ENCODE measurements at regions not wholly inside any gene's neighbourhood (a gene's known extent, or its start where the extent isn't known, plus 50 kb on each side); places are given as distances from the start of the nearest gene placed in this dataset.

DNA sequence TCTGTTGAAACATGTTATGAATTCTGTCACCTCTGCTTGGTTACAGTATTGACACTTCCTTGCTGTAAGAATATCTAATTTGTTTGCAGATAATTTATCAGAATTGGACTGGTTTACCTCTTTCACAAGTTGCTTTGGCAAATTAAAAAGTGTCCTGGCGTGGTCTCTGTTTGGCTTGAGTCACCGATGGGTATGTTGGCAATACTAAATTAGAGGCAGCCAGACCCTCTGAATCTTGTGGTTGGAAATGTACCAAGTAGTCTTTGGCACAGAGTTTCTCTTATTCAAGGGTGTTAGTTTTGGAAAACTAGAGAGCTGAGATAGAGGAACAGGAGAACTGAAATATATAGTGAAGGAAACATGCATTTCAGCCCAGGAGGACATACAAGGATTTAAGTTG, 521.1 kb upstream of the MGAT4C start:
- no peaks in the 10 kb centered on the region for H4K20me1 ChIP-seq (ENCODE audit: insufficient read depth)
- no peaks in the 10 kb centered on the region for H3K36me3 ChIP-seq (ENCODE audit: insufficient read depth)
- no peak overlapping the region for H3K4me3 ChIP-seq (IDR thresholded peaks at IDR 0.05; ENCODE audit: insufficient read depth, low read depth, low read length)
- no peaks in the 10 kb centered on the region for H3K27me3 ChIP-seq (ENCODE audit: insufficient read depth, low read depth)
- no peak overlapping the region for H3K9ac ChIP-seq
- H3K4me1 ChIP-seq (ENCODE audit: low read depth, poor library complexity, severe bottlenecking), result no peaks in the 10 kb centered on the region
- no peak overlapping the region for H3K4me2 ChIP-seq
- TF ChIP-seq, protein P1, sequence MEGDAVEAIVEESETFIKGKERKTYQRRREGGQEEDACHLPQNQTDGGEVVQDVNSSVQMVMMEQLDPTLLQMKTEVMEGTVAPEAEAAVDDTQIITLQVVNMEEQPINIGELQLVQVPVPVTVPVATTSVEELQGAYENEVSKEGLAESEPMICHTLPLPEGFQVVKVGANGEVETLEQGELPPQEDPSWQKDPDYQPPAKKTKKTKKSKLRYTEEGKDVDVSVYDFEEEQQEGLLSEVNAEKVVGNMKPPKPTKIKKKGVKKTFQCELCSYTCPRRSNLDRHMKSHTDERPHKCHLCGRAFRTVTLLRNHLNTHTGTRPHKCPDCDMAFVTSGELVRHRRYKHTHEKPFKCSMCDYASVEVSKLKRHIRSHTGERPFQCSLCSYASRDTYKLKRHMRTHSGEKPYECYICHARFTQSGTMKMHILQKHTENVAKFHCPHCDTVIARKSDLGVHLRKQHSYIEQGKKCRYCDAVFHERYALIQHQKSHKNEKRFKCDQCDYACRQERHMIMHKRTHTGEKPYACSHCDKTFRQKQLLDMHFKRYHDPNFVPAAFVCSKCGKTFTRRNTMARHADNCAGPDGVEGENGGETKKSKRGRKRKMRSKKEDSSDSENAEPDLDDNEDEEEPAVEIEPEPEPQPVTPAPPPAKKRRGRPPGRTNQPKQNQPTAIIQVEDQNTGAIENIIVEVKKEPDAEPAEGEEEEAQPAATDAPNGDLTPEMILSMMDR (conservative IDR thresholded peaks at IDR 0.05; ENCODE audit: low read depth, low read length), result no peak
- H2AFZ ChIP-seq (ENCODE audit: low read depth), result no peak overlapping the region
- H3K79me2 ChIP-seq (ENCODE audit: insufficient read depth, low read depth), result no peaks in the 10 kb centered on the region
- no peak overlapping the region for H3K27ac ChIP-seq

DNA sequence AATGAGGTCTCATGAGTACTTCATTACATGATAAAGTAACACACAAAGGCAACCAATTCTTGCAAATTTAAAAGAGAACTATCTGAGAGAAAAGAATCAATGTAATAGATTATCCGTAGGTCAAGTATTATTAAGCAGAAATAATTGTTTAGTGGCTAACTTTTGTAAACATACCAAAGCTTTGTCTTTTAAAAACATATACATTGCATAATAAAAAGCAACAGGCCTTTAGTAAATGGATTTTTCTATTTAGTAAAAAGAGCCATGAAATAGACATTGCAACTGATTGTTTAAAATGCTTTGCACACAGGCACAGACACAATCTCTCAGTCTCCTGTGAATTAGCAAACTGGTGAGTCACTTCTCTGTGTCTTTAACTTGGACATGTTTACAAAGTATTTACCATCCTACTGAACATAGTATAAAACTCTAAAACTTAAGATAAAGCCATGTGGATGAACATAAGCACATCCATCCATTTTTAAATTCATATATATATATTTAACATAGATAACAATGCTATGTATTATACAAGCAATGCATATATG, 518.7 kb upstream of the MGAT4C start:
- TF ChIP-seq, protein P1 (conservative IDR thresholded peaks at IDR 0.05; ENCODE audit: low read depth, low read length), result no peak
- H4K20me1 ChIP-seq (ENCODE audit: insufficient read depth), result no peaks in the 10 kb centered on the region
- H3K27ac ChIP-seq, result no peak overlapping the region

DNA sequence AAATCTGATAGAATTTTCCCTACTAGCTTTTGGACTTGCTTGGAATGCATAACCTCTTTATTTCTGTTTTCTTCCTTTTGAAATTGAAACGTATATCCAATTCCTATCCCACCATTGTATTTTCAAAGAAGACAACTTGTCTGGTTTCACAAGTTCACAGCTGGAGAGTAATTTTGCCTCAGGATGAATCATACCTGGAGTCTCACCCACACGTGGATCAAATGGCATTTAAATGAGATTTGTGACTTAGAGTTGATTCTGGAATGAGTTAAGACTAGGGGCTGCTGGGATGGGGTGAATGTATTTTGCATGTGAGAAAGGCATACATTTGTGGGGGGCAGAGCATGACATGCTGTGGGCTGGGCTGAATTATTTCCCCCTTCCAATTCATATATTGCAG, 516.5 kb upstream of the MGAT4C start:
- Histone ChIP-seq H3K4me1 (ENCODE audit: low read depth, poor library complexity, severe bottlenecking) (no peaks in the 10 kb centered on the region), H3K27ac (no peak overlapping the region), H3K36me3 (ENCODE audit: insufficient read depth) (no peaks in the 10 kb centered on the region), H3K4me2 (no peak overlapping the region), H3K4me3 (IDR thresholded peaks at IDR 0.05; ENCODE audit: insufficient read depth, low read depth, low read length) (no peak overlapping the region), H2AFZ (ENCODE audit: low read depth) (no peak overlapping the region), H3K79me2 (ENCODE audit: insufficient read depth, low read depth) (no peaks in the 10 kb centered on the region), H4K20me1 (ENCODE audit: insufficient read depth) (no peaks in the 10 kb centered on the region), H3K9ac (no peak overlapping the region), H3K27me3 (ENCODE audit: insufficient read depth, low read depth) (no peaks in the 10 kb centered on the region)
- TF ChIP-seq, protein P1 (conservative IDR thresholded peaks at IDR 0.05; ENCODE audit: low read depth, low read length), result no peak

More for the DNA sequence above, 518.7 kb upstream of the MGAT4C start:
- no peaks in the 10 kb centered on the region for H3K27me3 ChIP-seq (ENCODE audit: insufficient read depth, low read depth)
- no peak overlapping the region for H2AFZ ChIP-seq (ENCODE audit: low read depth)
- no peaks in the 10 kb centered on the region for H3K4me1 ChIP-seq (ENCODE audit: low read depth, poor library complexity, severe bottlenecking)
- H3K79me2 ChIP-seq (ENCODE audit: insufficient read depth, low read depth), result no peaks in the 10 kb centered on the region
- no peak overlapping the region for H3K4me3 ChIP-seq (IDR thresholded peaks at IDR 0.05; ENCODE audit: insufficient read depth, low read depth, low read length)
- no peaks in the 10 kb centered on the region for H3K36me3 ChIP-seq (ENCODE audit: insufficient read depth)
- no peak overlapping the region for H3K4me2 ChIP-seq
- H3K9ac ChIP-seq, result no peak overlapping the region

DNA sequence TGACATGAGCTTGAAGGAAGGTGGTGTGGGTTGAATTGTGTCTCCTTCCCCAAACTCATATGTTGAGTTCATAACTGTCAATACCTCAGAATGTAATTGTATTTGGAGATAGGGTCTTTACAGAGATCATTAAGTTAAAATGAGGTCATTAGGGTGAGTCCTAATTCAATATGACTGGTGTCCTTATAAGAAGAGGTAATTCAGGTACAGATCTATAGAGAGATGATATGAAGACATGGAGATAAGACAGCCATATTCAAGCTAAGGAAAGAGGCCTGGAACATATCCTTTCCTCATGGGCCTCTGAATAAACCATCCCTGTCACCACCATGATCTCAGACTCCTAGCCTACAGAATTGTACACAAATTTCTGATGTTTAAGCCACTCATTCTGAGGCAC, 514.7 kb upstream of the MGAT4C start:
- Histone ChIP-seq H3K79me2 (ENCODE audit: insufficient read depth, low read depth) (no peaks in the 10 kb centered on the region), H3K4me1 (ENCODE audit: low read depth, poor library complexity, severe bottlenecking) (no peaks in the 10 kb centered on the region), H3K27ac (no peak overlapping the region), H4K20me1 (ENCODE audit: insufficient read depth) (no peaks in the 10 kb centered on the region), H2AFZ (ENCODE audit: low read depth) (no peak overlapping the region), H3K4me3 (IDR thresholded peaks at IDR 0.05; ENCODE audit: insufficient read depth, low read depth, low read length) (no peak overlapping the region), H3K36me3 (ENCODE audit: insufficient read depth) (no peaks in the 10 kb centered on the region), H3K27me3 (ENCODE audit: insufficient read depth, low read depth) (no peaks in the 10 kb centered on the region), H3K9ac (no peak overlapping the region), H3K4me2 (no peak overlapping the region)
- TF ChIP-seq, protein P1 (conservative IDR thresholded peaks at IDR 0.05; ENCODE audit: low read depth, low read length), result no peak

All from KMS-11 (cell line).